PC-9 (cell line): ENCODE measurements at regions not wholly inside any gene's neighbourhood (a gene's known extent, or its start where the extent isn't known, plus 50 kb on each side); places are given as distances from the start of the nearest gene placed in this dataset.

Experiments used
- BruUV-seq: library from RNA; stranded (reverse); fragments of 400-500 nt; replicated peaks from 2 replicates; lab custom pipeline; 2021; lab: Mats Ljungman, UMichigan
- CTCF ChIA-PET: fragments of 300-600 bp; sonication (Branson Sonifier 250); formaldehyde crosslinking; loops from one replicate; lab custom pipeline; 2022; ENCODE audit warnings: antibody characterized with exemption; lab: Charles Lee
- POLR2A ChIA-PET: fragments of 300-600 bp; sonication (Branson Sonifier 250); formaldehyde crosslinking; loops from one replicate; lab custom pipeline; 2022; ENCODE audit warnings: antibody characterized with exemption; ENCODE audit not compliant: unreplicated experiment; lab: Charles Lee
- DNase-seq, 2 experiments: peaks; one replicate each; pipeline versions ENCODE4 v3.0.0 to v3.0.0-alpha.2; 2015 to 2022; ENCODE audit warnings: mixed read lengths in 1 of 2
- H2AFZ ChIP-seq: fragments of 200-600 bp; sonication (generic); 2 replicates; pipeline ENCODE4 v1.8.1; 2017; ENCODE audit warnings: antibody characterized with exemption
- H3F3A ChIP-seq: fragments of 200-600 bp; sonication (generic); 2 replicates; pipeline ENCODE4 v1.8.1; 2017; ENCODE audit warnings: antibody characterized with exemption, mild to moderate bottlenecking, low read depth; ENCODE audit not compliant: insufficient read depth
- H3K27ac ChIP-seq: fragments of 200-600 bp; sonication (generic); 2 replicates; pipeline ENCODE4 v1.6.1; 2016; ENCODE audit warnings: mixed run types
- H3K27me3 ChIP-seq: fragments of 200-600 bp; sonication (generic); 2 replicates; pipeline ENCODE4 v1.6.1; 2016; ENCODE audit warnings: low read depth, mixed run types; ENCODE audit not compliant: insufficient read depth
- H3K36me3 ChIP-seq: fragments of 200-600 bp; sonication (generic); 2 replicates; pipeline ENCODE4 v1.6.1; 2016; ENCODE audit warnings: low read depth, mixed run types
- H3K4me1 ChIP-seq: fragments of 200-600 bp; sonication (generic); replicated peaks from 2 replicates; pipeline ENCODE4 v1.6.1; 2016; ENCODE audit warnings: mixed run types; ENCODE audit not compliant: insufficient read depth
- H3K4me2 ChIP-seq: fragments of 200-600 bp; sonication (generic); 2 replicates; pipeline ENCODE4 v1.6.1; 2017; ENCODE audit warnings: mixed run types
- H3K4me3 ChIP-seq: fragments of 200-600 bp; sonication (generic); 2 replicates; pipeline ENCODE4 v1.6.1; 2016; ENCODE audit warnings: mixed run types
- H3K79me2 ChIP-seq: fragments of 200-600 bp; sonication (generic); 2 replicates; pipeline ENCODE4 v1.6.1; 2017; ENCODE audit warnings: low read depth, mixed run types
- H3K9me2 ChIP-seq: fragments of 200-600 bp; sonication (generic); 2 replicates; pipeline ENCODE4 v1.8.1; 2017; ENCODE audit warnings: mild to moderate bottlenecking; ENCODE audit not compliant: insufficient read depth
- H3K9me3 ChIP-seq: fragments of 200-600 bp; sonication (generic); 2 replicates; pipeline ENCODE4 v1.8.1; 2016; ENCODE audit warnings: low read depth; ENCODE audit not compliant: insufficient read depth
- H4K20me1 ChIP-seq: fragments of 200-600 bp; sonication (generic); 2 replicates; pipeline ENCODE4 v1.8.1; 2017; ENCODE audit not compliant: insufficient read depth
- EZH2 ChIP-seq: fragments of 200-600 bp; sonication (generic); IDR thresholded peaks from 2 replicates; pipeline ENCODE4 v1.8.0; 2017; ENCODE audit warnings: antibody characterized with exemption, low read depth
- intact Hi-C: fragments of 100-400 bp; cut with micrococcal nuclease; formaldehyde crosslinking; loops from one replicate; pipeline ENCODE4 v1.10.0; 2022; ENCODE audit not compliant: unreplicated experiment
- TF ChIP-seq, protein P1 (sequence below): fragments of 200-600 bp; sonication (generic); conservative IDR thresholded peaks from 2 replicates; pipeline ENCODE4 v1.6.1; 2017; ENCODE audit warnings: mixed run types, antibody characterized with exemption, mild to moderate bottlenecking, moderate library complexity

DNA sequence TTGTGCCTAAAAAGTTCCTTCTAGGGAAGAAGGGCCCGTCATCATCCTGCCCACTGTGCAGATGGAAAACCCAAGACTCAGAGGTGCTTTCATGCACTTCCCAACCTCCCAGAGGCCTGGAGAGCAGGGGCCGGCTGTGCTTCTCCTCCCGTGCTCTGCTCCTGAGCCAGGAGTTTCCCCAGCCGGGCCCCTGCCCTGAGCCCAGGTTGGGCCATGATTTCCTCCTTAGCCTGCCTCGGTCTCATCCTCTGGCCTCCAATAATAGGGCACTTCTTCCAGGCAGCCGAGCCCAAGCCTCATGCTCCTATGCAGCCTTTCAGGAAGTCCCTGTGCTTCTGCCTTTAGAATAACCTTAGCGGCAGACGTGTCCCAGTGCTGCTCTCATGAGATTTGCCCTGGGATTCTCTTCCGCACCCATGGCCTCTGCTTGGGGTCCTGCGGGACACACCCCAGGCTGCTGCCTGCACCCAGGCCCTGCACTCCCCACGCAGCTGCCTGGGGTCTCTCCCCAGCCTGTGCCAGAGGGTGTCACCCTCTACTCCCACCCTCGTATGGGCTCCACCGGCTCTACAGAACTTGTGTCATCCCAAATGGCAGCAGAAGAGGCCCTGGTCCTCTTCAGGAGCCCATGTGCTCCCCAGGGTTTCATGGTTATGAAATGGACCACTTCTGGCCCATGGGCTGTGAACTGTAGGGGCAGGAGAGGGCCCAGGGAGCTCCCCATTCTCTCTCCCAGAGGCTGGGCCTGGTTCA is 359.3 kb downstream of the ADGRD1 start:
- H3K36me3 ChIP-seq = no peaks in the 10 kb centered on the region
- no peaks in the 10 kb centered on the region for H3K9me3 ChIP-seq
- POLR2A ChIA-PET = no interaction called here

DNA sequence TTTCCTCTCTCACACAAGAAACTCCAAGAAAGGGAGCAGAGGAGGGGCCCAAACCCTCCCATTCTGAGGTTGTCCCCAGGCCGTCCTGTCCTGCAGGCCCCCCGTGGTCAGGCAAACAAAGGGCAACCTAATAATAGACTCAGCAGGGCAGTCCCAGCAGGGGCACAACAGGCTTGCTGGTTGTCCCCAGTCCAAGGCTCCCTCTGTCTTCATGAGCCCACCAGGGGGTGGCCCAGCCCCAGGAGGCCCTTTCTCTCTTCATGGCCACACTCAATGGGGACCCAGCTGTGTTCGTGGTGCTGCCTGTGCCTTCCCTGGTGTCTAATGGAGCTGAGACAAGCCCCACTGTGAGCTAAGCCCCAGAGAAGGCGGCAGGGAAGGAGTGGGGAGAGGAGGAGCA is 359.9 kb downstream of the ADGRD1 start:
- Histone ChIP-seq H3K27ac (no peak overlapping the region), H3F3A (no peaks in the 10 kb centered on the region)
- intact Hi-C loops = no loop called here

More for the DNA sequence above, 359.3 kb downstream of the ADGRD1 start:
- Histone ChIP-seq H3K27me3 (peaks cover 30% of the 10 kb centered on the region), H4K20me1 (no peaks in the 10 kb centered on the region), H3K27ac (no peak overlapping the region), H3F3A (no peaks in the 10 kb centered on the region), H3K79me2 (no peaks in the 10 kb centered on the region), H2AFZ (no peak overlapping the region), H3K4me1 (no peaks in the 10 kb centered on the region), H3K4me2 (no peak overlapping the region), H3K4me3 (no peak overlapping the region), H3K9me2 (no peaks in the 10 kb centered on the region)
- TF ChIP-seq EZH2 = no peak
- TF ChIP-seq, protein P1, sequence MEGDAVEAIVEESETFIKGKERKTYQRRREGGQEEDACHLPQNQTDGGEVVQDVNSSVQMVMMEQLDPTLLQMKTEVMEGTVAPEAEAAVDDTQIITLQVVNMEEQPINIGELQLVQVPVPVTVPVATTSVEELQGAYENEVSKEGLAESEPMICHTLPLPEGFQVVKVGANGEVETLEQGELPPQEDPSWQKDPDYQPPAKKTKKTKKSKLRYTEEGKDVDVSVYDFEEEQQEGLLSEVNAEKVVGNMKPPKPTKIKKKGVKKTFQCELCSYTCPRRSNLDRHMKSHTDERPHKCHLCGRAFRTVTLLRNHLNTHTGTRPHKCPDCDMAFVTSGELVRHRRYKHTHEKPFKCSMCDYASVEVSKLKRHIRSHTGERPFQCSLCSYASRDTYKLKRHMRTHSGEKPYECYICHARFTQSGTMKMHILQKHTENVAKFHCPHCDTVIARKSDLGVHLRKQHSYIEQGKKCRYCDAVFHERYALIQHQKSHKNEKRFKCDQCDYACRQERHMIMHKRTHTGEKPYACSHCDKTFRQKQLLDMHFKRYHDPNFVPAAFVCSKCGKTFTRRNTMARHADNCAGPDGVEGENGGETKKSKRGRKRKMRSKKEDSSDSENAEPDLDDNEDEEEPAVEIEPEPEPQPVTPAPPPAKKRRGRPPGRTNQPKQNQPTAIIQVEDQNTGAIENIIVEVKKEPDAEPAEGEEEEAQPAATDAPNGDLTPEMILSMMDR = no peak
- BruUV-seq = no TSS peak
- CTCF ChIA-PET = no interaction called here
- no peak for DNase-seq
- intact Hi-C loops = no loop called here

DNA sequence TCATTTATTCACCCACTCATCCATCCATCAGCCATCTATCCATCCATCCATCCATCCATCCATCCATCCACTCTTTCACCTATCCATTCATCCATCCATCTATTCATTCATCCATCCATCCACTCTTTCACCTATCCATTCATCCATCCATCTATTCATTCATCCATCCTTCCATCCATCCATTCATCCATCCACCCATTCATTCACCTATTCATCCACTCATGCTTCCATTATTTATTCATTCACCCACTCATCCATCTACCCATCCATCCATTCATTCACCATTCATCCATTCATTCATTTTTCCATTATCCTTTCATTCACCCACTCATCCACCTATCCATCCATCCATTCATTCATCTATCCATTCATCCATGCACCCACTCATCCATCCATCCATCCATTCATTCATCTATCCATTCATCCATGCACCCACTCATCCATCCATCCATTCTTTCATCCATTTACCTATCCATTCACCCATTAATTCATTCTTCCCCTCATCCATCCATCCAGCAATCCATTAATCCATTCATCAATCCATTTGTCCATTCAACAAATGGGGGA is 360.9 kb downstream of the ADGRD1 start:
- Histone ChIP-seq H3K36me3 (no peaks in the 10 kb centered on the region), H3F3A (no peaks in the 10 kb centered on the region), H3K4me2 (no peak overlapping the region), H3K27ac (no peak overlapping the region), H3K27me3 (peaks cover 14% of the 10 kb centered on the region), H3K9me2 (no peaks in the 10 kb centered on the region), H3K9me3 (no peaks in the 10 kb centered on the region), H3K79me2 (no peaks in the 10 kb centered on the region), H2AFZ (no peak overlapping the region), H3K4me1 (no peaks in the 10 kb centered on the region), H3K4me3 (no peak overlapping the region), H4K20me1 (no peaks in the 10 kb centered on the region)
- no TSS peak for BruUV-seq
- intact Hi-C loops = no loop called here
- no peak for TF ChIP-seq EZH2
- TF ChIP-seq, protein P1 = no peak
- no peak for DNase-seq
- ChIA-PET POLR2A (no interaction called here), CTCF (no interaction called here)

More for the DNA sequence above, 359.9 kb downstream of the ADGRD1 start:
- Histone ChIP-seq H3K36me3 (no peaks in the 10 kb centered on the region), H4K20me1 (no peaks in the 10 kb centered on the region), H3K4me2 (no peak overlapping the region), H3K79me2 (no peaks in the 10 kb centered on the region), H3K9me2 (no peaks in the 10 kb centered on the region), H2AFZ (no peak overlapping the region), H3K27me3 (peaks cover 24% of the 10 kb centered on the region), H3K4me1 (no peaks in the 10 kb centered on the region), H3K4me3 (no peak overlapping the region), H3K9me3 (no peaks in the 10 kb centered on the region)
- DNase-seq = no peak
- CTCF ChIA-PET = no interaction called here
- POLR2A ChIA-PET = no interaction called here
- TF ChIP-seq, protein P1 = no peak
- TF ChIP-seq EZH2 = no peak
- BruUV-seq = no TSS peak
